ENCODE measurements at regions not wholly inside any gene's neighbourhood (a gene's known extent, or its start where the extent isn't known, plus 50 kb on each side); places are given as distances from the start of the nearest gene placed in this dataset.

DNA sequence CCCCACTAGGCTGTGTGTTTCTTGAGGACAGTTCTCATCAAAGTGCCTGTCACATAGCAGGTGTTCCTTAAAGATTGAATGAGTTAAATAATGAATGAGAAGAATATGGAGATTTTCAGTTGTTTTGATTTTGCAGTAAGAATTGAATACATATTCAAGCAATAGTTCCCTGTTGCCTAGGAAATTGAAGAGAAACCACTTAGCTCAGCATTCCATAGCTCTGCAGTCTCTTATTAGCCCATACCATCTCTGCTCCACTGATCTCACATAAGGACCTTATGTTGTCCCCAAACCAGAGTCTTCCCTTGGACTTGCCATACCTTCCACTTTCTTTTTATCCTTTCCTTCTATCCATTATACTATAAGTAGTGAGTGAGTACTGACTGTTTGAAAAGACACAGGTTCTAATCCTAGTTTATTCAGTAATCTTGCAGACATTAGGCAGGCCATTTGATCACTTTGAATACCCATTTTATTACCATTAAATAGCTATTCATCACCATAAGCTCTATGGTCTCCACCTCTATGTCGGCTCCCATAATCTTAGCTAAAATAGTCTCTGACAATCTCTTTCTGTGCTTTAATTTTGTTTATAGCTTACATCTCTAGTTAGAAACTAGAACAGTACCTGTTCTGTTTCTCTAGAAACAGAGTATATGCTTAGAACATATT, 1059.6 kb upstream of the SLIT2 start:
- TF ChIP-seq, protein P1, sequence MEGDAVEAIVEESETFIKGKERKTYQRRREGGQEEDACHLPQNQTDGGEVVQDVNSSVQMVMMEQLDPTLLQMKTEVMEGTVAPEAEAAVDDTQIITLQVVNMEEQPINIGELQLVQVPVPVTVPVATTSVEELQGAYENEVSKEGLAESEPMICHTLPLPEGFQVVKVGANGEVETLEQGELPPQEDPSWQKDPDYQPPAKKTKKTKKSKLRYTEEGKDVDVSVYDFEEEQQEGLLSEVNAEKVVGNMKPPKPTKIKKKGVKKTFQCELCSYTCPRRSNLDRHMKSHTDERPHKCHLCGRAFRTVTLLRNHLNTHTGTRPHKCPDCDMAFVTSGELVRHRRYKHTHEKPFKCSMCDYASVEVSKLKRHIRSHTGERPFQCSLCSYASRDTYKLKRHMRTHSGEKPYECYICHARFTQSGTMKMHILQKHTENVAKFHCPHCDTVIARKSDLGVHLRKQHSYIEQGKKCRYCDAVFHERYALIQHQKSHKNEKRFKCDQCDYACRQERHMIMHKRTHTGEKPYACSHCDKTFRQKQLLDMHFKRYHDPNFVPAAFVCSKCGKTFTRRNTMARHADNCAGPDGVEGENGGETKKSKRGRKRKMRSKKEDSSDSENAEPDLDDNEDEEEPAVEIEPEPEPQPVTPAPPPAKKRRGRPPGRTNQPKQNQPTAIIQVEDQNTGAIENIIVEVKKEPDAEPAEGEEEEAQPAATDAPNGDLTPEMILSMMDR (IDR thresholded peaks at IDR 0.05), result no peak
- no peak for TF ChIP-seq POLR2A (IDR thresholded peaks at IDR 0.05)

All from adrenal gland (tissue), 5 donors.